ENCODE measurements at regions not wholly inside any gene's neighbourhood (a gene's known extent, or its start where the extent isn't known, plus 50 kb on each side); places are given as distances from the start of the nearest gene placed in this dataset.

- Histone ChIP-seq H3K9me3 (no peaks in the 10 kb centered on the region), H3K27ac (no peak overlapping the region), H3K27me3 (ENCODE audit: low read depth) (no peaks in the 10 kb centered on the region), H3K4me1 (no peaks in the 10 kb centered on the region), H3K36me3 (no peaks in the 10 kb centered on the region), H3K4me3 (no peak overlapping the region)
- ATAC-seq (peak in 1 of 2 donors; percentile 41), DNase-seq (no peak)
- TF ChIP-seq CTCF (IDR thresholded peaks at IDR 0.05) = no peak
- intact Hi-C loops (cut with DNase I) = no loop called here
Measured at GRCh38 chr5:123721675-123722276, 209.8 kb downstream of the CSNK1G3 start.

- Histone ChIP-seq H3K4me3 (no peak overlapping the region), H3K9me3 (no peaks in the 10 kb centered on the region), H3K36me3 (no peaks in the 10 kb centered on the region), H3K4me1 (no peaks in the 10 kb centered on the region), H3K27ac (no peak overlapping the region), H3K27me3 (ENCODE audit: low read depth) (no peaks in the 10 kb centered on the region)
- intact Hi-C loops (cut with DNase I) = no loop called here
- ATAC-seq (no peak), DNase-seq (no peak)
- no peak for TF ChIP-seq CTCF (IDR thresholded peaks at IDR 0.05)
Measured at GRCh38 chr5:123720955-123721354, 209.0 kb downstream of the CSNK1G3 start.

- intact Hi-C loops (cut with DNase I) = no loop called here
- no peaks in the 10 kb centered on the region for H3K4me1 ChIP-seq
- H3K27me3 ChIP-seq (ENCODE audit: low read depth) = no peaks in the 10 kb centered on the region
- H3K36me3 ChIP-seq = no peaks in the 10 kb centered on the region
- DNase-seq = no peak
- TF ChIP-seq CTCF (IDR thresholded peaks at IDR 0.05) = no peak
- H3K4me3 ChIP-seq = no peak overlapping the region
- no peaks in the 10 kb centered on the region for H3K9me3 ChIP-seq
- no peak overlapping the region for H3K27ac ChIP-seq
- no peak for ATAC-seq
Measured at GRCh38 chr5:123720339-123720738, 208.4 kb downstream of the CSNK1G3 start.

- Histone ChIP-seq H3K36me3 (no peaks in the 10 kb centered on the region), H3K27me3 (ENCODE audit: low read depth) (no peaks in the 10 kb centered on the region), H3K9me3 (no peaks in the 10 kb centered on the region), H3K27ac (no peak overlapping the region), H3K4me1 (no peaks in the 10 kb centered on the region), H3K4me3 (no peak overlapping the region)
- ATAC-seq (no peak), DNase-seq (no peak)
- intact Hi-C loops (cut with DNase I) = no loop called here
- no peak for TF ChIP-seq CTCF (IDR thresholded peaks at IDR 0.05)
Measured at GRCh38 chr5:123719004-123719403, 207.0 kb downstream of the CSNK1G3 start.

- ATAC-seq = no peak
- intact Hi-C loops (cut with DNase I) = no loop called here
- H3K4me1 ChIP-seq = no peaks in the 10 kb centered on the region
Measured at GRCh38 chr5:123718238-123718637, 206.3 kb downstream of the CSNK1G3 start.

More at GRCh38 chr5:123718238-123718637, 206.3 kb downstream of the CSNK1G3 start:
- H3K9me3 ChIP-seq = no peaks in the 10 kb centered on the region
- H3K27me3 ChIP-seq (ENCODE audit: low read depth) = no peaks in the 10 kb centered on the region
- no peak for TF ChIP-seq CTCF (IDR thresholded peaks at IDR 0.05)
- DNase-seq = no peak
- H3K36me3 ChIP-seq = no peaks in the 10 kb centered on the region
- H3K27ac ChIP-seq = no peak overlapping the region
- no peak overlapping the region for H3K4me3 ChIP-seq
